Naive thymus-derived CD8-positive, alpha-beta T cell (primary cell): ENCODE measurements at regions not wholly inside any gene's neighbourhood (a gene's known extent, or its start where the extent isn't known, plus 50 kb on each side); places are given as distances from the start of the nearest gene placed in this dataset.

Experiments
- ATAC-seq, 2 donors: fragments of 150-1000 bp; cut with Tn5 transposase in 1 of 2; sonication (Bioruptor Pico), chemical (Tn5 transposase) in 1 of 2; 1 replicate in 1 of 2; 2 replicates in 1 of 2; pipeline ENCODE4 v1.10.0; 2021; ENCODE audit warnings: mild to moderate bottlenecking in 2 of 2, moderate library complexity in 2 of 2
- POLR2A ChIA-PET: fragments of 350-600 bp; sonication (Branson Sonifier 250); formaldehyde crosslinking; loops from one replicate; lab custom pipeline; 2021; ENCODE audit warnings: antibody characterized with exemption; lab: Charles Lee
- DNase-seq, 10 donors: peaks; one replicate each; pipeline versions ENCODE4 v3.0.0 to v3.0.0-alpha.2; 2020 to 2022
- H3K27ac Mint-ChIP-seq, 10 donors: one replicate each; pipeline ENCODE4 v1.8.0; 2020 to 2022; ENCODE audit warnings: mild to moderate bottlenecking in 10 of 10, mixed read lengths in 10 of 10, moderate library complexity in 4 of 10, inconsistent platforms in 1 of 10
- H3K27me3 Mint-ChIP-seq, 5 donors: one replicate each; pipeline ENCODE4 v1.8.0; 2021 to 2022; ENCODE audit warnings: mixed read lengths in 5 of 5
- H3K36me3 Mint-ChIP-seq, 3 donors: one replicate each; pipeline ENCODE4 v1.8.0; 2020 to 2022; ENCODE audit warnings: mixed read lengths in 3 of 3, mild to moderate bottlenecking in 2 of 3, inconsistent platforms in 1 of 3
- H3K4me1 Mint-ChIP-seq, 4 donors: one replicate each; pipeline ENCODE4 v1.8.0; 2021 to 2022; ENCODE audit warnings: mixed read lengths in 4 of 4
- H3K4me3 Mint-ChIP-seq, 10 donors: one replicate each; pipeline ENCODE4 v1.8.0; 2020 to 2022; ENCODE audit warnings: mild to moderate bottlenecking in 10 of 10, mixed read lengths in 10 of 10, moderate library complexity in 6 of 10, inconsistent platforms in 1 of 10
- H3K9me3 Mint-ChIP-seq, 9 donors: one replicate each; pipeline ENCODE4 v1.8.0; 2020 to 2022; ENCODE audit warnings: mixed read lengths in 9 of 9, mild to moderate bottlenecking in 3 of 9, inconsistent platforms in 1 of 9, moderate library complexity in 1 of 9

DNA sequence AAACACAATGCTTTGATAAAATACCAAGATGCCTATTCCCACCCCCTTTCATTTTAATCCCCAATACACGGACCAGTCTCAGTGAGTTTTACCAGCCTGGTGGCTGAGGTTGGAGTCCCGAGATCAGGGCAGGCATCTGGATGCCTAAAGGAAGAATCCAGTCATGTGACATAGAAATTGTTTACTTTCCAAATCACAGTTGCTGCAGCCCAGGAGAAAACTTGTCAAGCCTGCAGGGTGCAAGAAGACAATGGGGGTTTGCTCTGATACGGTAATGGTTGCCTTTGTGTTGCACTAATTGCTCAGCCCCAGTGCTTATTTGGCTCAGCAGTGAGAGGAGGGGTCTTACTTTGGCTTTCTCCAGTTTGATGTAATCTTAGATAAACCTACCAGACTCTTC, 308.5 kb upstream of the POU3F2 start:
- DNase-seq = no peak
- Mint-ChIP-seq H3K4me3 (no peak overlapping the region), H3K9me3 (peaks cover 0 to 6% (median 1%) of the 10 kb centered on the region in 9 donors), H3K27ac (no peak overlapping the region), H3K4me1 (peaks cover 0 to 2% (median 0%) of the 10 kb centered on the region in 4 donors), H3K27me3 (peaks cover 0 to 4% (median 0%) of the 10 kb centered on the region in 5 donors), H3K36me3 (no peaks in the 10 kb centered on the region)
- no peak for ATAC-seq
- POLR2A ChIA-PET = no interaction called here

DNA sequence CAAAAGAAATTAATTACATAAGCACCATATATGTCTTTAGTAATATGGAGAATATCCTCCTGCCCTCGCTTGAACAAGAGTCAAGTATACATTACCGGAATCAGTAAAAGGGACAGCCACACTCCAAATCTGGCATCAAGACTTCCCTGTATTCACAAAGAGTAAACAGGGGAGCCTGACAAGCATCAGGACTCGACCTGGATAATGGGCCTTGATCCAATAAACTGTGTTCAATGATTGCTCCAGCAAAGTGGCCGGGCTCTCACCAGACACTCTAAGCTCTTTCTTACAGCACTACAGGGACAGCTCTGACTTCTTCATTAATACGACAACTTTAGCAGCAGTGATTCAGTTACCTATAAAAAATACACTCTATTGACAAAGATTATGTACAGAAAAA, 307.9 kb upstream of the POU3F2 start:
- H3K9me3 Mint-ChIP-seq = peaks cover 0 to 6% (median 1%) of the 10 kb centered on the region in 9 donors
- DNase-seq = no peak
- no peaks in the 10 kb centered on the region for H3K36me3 Mint-ChIP-seq
- no peak for ATAC-seq
- POLR2A ChIA-PET = no interaction called here
- peaks cover 0 to 4% (median 0%) of the 10 kb centered on the region in 5 donors for H3K27me3 Mint-ChIP-seq
- no peak overlapping the region for H3K4me3 Mint-ChIP-seq
- peaks cover 0 to 2% (median 0%) of the 10 kb centered on the region in 4 donors for H3K4me1 Mint-ChIP-seq
- no peak overlapping the region for H3K27ac Mint-ChIP-seq

DNA sequence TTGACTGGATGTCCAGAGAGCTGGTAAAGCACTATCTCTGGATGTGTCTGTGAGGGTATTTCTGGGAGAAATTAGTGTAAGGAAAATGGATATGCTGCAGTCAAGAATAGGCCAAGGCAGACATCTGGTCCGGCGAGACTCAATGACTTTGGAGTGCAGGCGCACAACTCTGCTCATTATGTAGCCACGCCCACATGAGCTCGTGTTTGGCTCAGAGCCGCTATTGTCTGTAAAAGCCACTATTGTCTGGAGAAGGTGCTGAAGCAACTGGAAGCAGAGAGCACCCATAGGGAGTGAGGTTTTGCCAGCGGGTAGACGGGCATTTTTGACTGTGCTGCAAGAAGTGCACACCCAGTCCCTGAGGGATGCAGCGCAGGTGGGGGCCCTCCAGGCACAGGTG, 305.0 kb upstream of the POU3F2 start:
- ATAC-seq = no peak
- H3K9me3 Mint-ChIP-seq = peaks cover 0 to 7% (median 0%) of the 10 kb centered on the region in 9 donors
- no peak overlapping the region for H3K4me3 Mint-ChIP-seq
- H3K27me3 Mint-ChIP-seq = peaks cover 0 to 2% (median 0%) of the 10 kb centered on the region in 5 donors
- H3K4me1 Mint-ChIP-seq = peaks cover 0 to 2% (median 0%) of the 10 kb centered on the region in 4 donors
- POLR2A ChIA-PET = no interaction called here
- H3K27ac Mint-ChIP-seq = no peak overlapping the region
- DNase-seq = no peak
- H3K36me3 Mint-ChIP-seq = no peaks in the 10 kb centered on the region

DNA sequence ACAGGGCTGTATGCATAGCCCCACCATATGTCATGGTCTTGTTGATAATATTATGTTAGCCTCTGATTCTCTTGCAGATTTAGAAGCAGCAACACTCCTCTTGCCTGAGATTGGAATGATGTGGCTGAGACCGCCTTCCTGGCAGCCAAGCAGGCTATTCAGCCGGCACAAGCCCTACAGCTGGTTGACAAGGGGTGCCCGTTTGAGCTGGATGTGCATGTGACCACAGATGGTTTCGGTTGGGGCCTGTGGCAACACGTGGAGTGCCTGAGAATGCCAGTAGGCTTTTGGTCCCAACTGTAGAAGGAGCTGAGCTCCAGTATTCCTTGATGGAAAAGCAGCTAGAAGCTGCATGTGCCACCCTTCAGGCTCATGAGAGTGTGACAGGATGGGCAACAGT, 303.6 kb upstream of the POU3F2 start:
- Mint-ChIP-seq H3K9me3 (peaks cover 0 to 13% (median 0%) of the 10 kb centered on the region in 9 donors), H3K27me3 (peaks cover 0 to 2% (median 0%) of the 10 kb centered on the region in 5 donors), H3K36me3 (no peaks in the 10 kb centered on the region), H3K4me1 (peaks cover 0 to 2% (median 0%) of the 10 kb centered on the region in 4 donors), H3K27ac (no peak overlapping the region), H3K4me3 (no peak overlapping the region)
- ATAC-seq (no peak), DNase-seq (no peak)
- POLR2A ChIA-PET = no interaction called here

DNA sequence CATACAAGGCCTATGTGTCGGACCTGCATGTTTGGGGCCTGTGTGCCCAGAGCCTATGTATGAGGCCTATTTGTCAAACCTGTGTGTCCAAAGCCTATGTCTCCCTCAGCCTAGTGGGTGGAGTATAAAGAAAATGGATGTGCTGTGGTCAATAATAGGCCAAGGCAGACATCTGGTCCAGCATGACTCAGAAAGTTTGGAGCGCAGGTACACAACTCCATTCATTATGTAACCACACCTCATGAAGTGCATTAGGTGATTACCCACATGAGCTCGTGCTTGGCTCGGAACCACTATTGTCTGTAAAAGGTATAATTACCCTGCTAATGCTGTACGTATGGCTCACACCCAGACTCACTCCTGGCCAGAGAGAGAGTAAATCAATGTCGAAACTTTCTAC, 302.4 kb upstream of the POU3F2 start:
- Mint-ChIP-seq H3K36me3 (no peaks in the 10 kb centered on the region), H3K4me3 (no peak overlapping the region), H3K4me1 (peaks cover 0 to 2% (median 0%) of the 10 kb centered on the region in 4 donors), H3K27ac (no peak overlapping the region), H3K27me3 (peaks cover 0 to 2% (median 0%) of the 10 kb centered on the region in 5 donors), H3K9me3 (peaks cover 0 to 13% (median 0%) of the 10 kb centered on the region in 9 donors)
- ATAC-seq (no peak), DNase-seq (no peak)
- POLR2A ChIA-PET = no interaction called here

DNA sequence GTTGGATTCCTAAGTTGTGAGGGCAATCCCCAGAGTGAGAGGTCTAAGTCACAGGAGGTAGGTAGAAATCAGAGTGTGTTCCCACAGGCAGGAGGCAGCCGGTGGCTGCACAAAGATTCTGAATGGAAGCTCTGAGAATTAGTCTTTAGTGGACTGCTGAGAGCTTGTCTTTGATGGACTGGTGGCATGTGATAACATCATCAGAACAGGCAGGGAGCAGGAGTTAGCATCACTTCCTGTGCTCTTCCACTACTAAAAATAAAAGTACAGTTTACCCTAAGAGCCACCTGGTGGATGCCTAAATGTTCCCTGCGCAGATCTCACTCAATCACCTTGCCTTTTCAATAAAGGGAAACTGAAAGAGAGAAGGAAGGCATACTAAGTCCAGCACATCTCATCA, 294.6 kb upstream of the POU3F2 start:
- POLR2A ChIA-PET = no interaction called here
- Mint-ChIP-seq H3K4me1 (no peaks in the 10 kb centered on the region), H3K36me3 (no peaks in the 10 kb centered on the region), H3K27me3 (peaks cover 0 to 3% (median 1%) of the 10 kb centered on the region in 5 donors), H3K27ac (no peak overlapping the region), H3K4me3 (no peak overlapping the region), H3K9me3 (peaks cover 0 to 8% (median 0%) of the 10 kb centered on the region in 9 donors)
- DNase-seq = no peak
- no peak for ATAC-seq

DNA sequence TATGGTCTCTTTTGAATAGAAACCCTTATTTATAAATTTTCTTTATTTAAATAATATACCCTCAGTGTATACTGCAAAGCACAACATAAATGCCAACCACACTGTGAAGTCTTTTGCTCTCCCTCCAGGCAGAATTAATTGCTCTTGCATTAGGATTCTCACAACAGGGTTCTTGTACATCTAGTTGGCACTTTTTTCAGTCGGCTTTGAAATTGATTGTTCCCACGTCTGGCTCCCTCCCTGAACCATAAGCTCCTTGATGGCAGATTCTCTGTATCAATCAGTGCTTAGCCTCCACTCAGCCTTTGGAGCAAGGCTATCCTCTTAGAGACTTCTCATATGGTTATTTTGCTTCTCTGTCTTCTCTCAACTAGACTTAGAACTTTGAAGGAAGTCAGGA, 288.0 kb upstream of the POU3F2 start:
- POLR2A ChIA-PET = no interaction called here
- Mint-ChIP-seq H3K4me3 (no peak overlapping the region), H3K4me1 (no peaks in the 10 kb centered on the region), H3K36me3 (no peaks in the 10 kb centered on the region), H3K9me3 (no peaks in the 10 kb centered on the region), H3K27me3 (peaks cover 0 to 11% (median 2%) of the 10 kb centered on the region in 5 donors), H3K27ac (no peak overlapping the region)
- ATAC-seq (no peak), DNase-seq (no peak)

DNA sequence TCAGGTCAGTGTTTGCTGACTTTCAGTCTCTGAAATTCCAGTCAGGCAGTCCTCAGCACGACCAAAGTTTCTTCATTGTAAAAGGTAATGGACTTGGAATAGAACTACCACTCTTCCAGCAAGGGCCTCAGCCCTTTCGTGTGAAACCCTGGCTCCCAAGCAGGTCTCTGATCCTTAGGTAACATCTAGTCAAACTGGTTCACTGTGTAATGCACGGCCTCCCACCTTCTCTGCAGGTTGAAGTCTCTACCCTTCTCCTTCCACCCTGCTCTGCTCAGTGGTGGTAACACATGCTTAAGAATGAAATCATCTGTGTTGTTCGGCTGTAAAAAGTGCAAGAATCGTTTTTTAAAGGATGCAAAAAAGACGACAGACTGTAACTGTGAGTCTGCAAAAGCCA, 287.2 kb upstream of the POU3F2 start:
- no peaks in the 10 kb centered on the region for H3K36me3 Mint-ChIP-seq
- H3K4me1 Mint-ChIP-seq = no peaks in the 10 kb centered on the region
- ATAC-seq (no peak), DNase-seq (no peak)
- no peaks in the 10 kb centered on the region for H3K9me3 Mint-ChIP-seq
- POLR2A ChIA-PET = no interaction called here
- peaks cover 0 to 11% (median 2%) of the 10 kb centered on the region in 5 donors for H3K27me3 Mint-ChIP-seq
- peak overlapping the region in 1 of 10 donors; percentile 49 for H3K27ac Mint-ChIP-seq
- H3K4me3 Mint-ChIP-seq = no peak overlapping the region

DNA sequence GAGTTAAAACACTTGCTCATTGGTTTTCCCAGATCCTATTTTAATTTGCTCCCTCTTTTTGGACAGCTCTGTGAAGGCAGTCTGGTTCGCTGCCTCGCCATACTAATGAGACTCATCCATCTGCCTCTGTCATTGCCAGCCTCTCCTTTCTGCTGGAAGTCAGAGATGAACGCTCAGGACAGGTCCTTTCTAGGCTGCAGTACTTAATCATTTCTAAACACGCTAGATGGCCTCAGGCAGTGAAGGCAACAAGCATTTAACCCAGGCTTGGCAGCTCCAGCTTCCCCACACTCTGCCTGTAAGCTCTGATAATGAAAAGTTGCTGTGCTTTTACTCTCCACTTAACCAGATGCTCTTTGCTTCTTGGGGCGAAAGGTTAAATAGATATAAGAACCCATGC, 286.7 kb upstream of the POU3F2 start:
- ATAC-seq (no peak), DNase-seq (no peak)
- Mint-ChIP-seq H3K27ac (no peak overlapping the region), H3K4me1 (no peaks in the 10 kb centered on the region), H3K9me3 (no peaks in the 10 kb centered on the region), H3K27me3 (peaks cover 0 to 11% (median 2%) of the 10 kb centered on the region in 5 donors), H3K4me3 (no peak overlapping the region), H3K36me3 (no peaks in the 10 kb centered on the region)
- POLR2A ChIA-PET = no interaction called here

DNA sequence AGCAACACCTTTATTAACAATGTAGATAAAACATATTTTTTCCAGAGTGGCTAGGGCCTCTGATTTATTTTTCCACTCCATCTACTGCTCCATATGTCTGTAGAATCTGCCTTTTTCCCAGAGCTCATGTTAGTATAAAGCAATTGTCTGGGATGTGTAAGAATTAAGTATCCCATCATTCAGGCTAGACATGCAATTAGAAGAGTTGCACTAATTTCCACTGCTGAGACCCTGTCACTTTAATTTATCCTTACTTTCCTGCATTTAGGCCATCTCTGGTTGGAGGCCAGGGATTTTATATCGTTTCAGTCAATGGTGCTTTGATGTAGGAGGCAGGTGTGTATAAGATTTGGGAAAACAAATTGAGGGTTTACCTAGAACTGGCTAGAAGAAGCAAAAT, 286.1 kb upstream of the POU3F2 start:
- Mint-ChIP-seq H3K9me3 (no peaks in the 10 kb centered on the region), H3K27ac (no peak overlapping the region), H3K4me3 (no peak overlapping the region), H3K4me1 (no peaks in the 10 kb centered on the region), H3K27me3 (peaks cover 0 to 11% (median 2%) of the 10 kb centered on the region in 5 donors), H3K36me3 (no peaks in the 10 kb centered on the region)
- POLR2A ChIA-PET = no interaction called here
- no peak for ATAC-seq
- DNase-seq = no peak

DNA sequence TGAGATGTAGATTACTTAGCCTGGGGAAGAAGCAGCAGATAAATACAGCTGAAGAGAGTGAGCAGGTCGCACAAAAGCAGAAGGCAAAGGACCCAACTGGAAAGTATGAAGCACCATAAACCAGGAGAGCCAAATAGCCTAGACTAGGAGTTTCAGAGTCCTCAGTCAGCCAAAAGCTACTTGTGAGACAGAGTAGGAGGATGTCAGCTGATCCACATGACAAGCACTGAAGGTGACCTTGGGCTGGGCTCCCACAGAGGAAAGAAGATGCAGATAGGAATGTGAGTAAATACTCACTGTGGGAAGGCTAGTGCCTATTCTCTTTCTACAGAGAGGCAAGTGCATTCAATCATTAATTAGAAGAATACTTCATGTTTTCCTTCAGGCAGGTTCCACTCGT, 274.0 kb upstream of the POU3F2 start:
- POLR2A ChIA-PET = no interaction called here
- no peak for ATAC-seq
- no peak overlapping the region for H3K27ac Mint-ChIP-seq
- H3K9me3 Mint-ChIP-seq = peaks cover 0 to 3% (median 0%) of the 10 kb centered on the region in 9 donors
- no peaks in the 10 kb centered on the region for H3K4me1 Mint-ChIP-seq
- H3K27me3 Mint-ChIP-seq = peaks cover 0 to 10% (median 3%) of the 10 kb centered on the region in 5 donors
- H3K36me3 Mint-ChIP-seq = no peaks in the 10 kb centered on the region
- no peak for DNase-seq
- H3K4me3 Mint-ChIP-seq = no peak overlapping the region

DNA sequence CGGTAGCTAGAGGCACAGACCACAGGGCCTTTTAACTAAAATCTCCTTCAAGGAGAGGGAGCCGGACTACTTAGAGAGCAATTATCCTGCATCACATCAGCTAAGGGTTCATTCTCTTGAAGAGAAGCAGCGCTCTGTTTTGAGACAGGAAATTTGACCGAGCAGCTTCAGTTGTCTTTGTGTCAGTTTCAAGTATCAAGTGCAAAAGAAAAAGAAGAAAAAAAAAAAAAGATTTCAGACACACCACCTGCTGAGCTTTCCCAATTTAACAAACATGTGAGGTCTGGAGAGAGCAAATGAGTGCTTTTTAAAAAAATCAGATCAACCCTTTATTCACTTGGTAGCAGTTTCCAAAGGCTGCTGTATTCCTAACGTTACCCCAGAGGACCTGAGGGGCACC, 273.5 kb upstream of the POU3F2 start:
- ATAC-seq = no peak
- Mint-ChIP-seq H3K36me3 (no peaks in the 10 kb centered on the region), H3K4me1 (no peaks in the 10 kb centered on the region), H3K4me3 (no peak overlapping the region), H3K27ac (no peak overlapping the region), H3K9me3 (peaks cover 0 to 3% (median 0%) of the 10 kb centered on the region in 9 donors), H3K27me3 (peaks cover 0 to 10% (median 3%) of the 10 kb centered on the region in 5 donors)
- POLR2A ChIA-PET = no interaction called here
- no peak for DNase-seq

DNA sequence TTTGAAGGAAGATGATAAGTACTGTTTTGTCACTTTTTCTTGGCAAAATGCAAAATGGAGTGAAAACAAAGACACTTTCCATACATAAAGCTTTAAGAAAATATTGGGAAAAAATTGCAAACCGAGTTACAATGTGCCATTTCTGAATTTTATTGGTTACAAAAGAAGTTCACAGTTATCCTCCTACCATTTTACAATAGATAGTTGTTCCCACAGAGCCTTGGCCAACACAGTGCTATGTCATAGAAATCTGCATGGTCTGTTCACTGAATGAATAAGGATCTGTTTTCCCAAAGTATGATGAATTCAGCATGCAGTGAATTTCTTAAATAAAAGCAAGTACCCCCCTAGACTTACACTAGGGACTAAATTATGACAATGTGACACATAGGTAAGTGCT, 268.2 kb upstream of the POU3F2 start:
- DNase-seq (no peak), ATAC-seq (no peak)
- Mint-ChIP-seq H3K9me3 (peaks cover 0 to 3% (median 0%) of the 10 kb centered on the region in 9 donors), H3K27me3 (peaks cover 0 to 3% (median 0%) of the 10 kb centered on the region in 5 donors), H3K4me1 (no peaks in the 10 kb centered on the region), H3K36me3 (no peaks in the 10 kb centered on the region), H3K4me3 (no peak overlapping the region), H3K27ac (no peak overlapping the region)
- POLR2A ChIA-PET = no interaction called here

DNA sequence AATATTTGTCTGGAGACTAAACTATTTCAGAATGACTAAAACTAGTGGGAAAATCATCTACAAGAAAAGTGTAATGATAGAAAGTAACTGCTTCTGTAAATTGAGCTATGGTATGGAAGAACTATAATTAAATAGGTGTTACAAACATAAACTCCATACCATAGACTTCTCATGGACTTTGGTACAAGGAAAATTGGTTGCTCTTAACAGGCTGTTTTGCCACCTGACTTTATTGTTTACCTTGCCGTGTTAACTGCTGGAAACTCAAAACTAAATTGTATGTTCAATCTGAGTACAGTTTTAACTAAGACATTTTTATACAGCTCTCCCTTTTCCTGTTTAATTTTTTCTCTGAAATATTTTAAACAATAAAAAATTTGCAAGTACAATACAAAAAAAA, 261.8 kb upstream of the POU3F2 start:
- Mint-ChIP-seq H3K9me3 (no peaks in the 10 kb centered on the region), H3K27me3 (peaks cover 0 to 2% (median 0%) of the 10 kb centered on the region in 5 donors), H3K4me3 (no peak overlapping the region), H3K36me3 (no peaks in the 10 kb centered on the region), H3K27ac (no peak overlapping the region), H3K4me1 (no peaks in the 10 kb centered on the region)
- DNase-seq (no peak), ATAC-seq (no peak)
- POLR2A ChIA-PET = no interaction called here
